Dermis blood vessel endothelial cell (primary cell): ENCODE measurements at regions not wholly inside any gene's neighbourhood (a gene's known extent, or its start where the extent isn't known, plus 50 kb on each side); places are given as distances from the start of the nearest gene placed in this dataset.

Experiments
- DNase-seq: peaks from one replicate; pipeline ENCODE4 v3.0.0; 2010

GRCh38 chr15:59953392-59953883 is 50.7 kb upstream of the FOXB1 start:
- no peak for DNase-seq

GRCh38 chr15:59952960-59953359 is 51.2 kb upstream of the FOXB1 start:
- no peak for DNase-seq

- DNase-seq = no peak
Observed at GRCh38 chr15:59950603-59951388, 53.3 kb upstream of the FOXB1 start.

GRCh38 chr15:59948924-59949613 is 55.0 kb upstream of the FOXB1 start:
- DNase-seq = no peak

- no peak for DNase-seq
Observed at GRCh38 chr15:59946084-59946483, 58.0 kb upstream of the FOXB1 start.

GRCh38 chr15:59945036-59945435 is 59.1 kb upstream of the FOXB1 start:
- DNase-seq = no peak

- DNase-seq = no peak
Observed at GRCh38 chr15:59941612-59942011, 62.5 kb upstream of the FOXB1 start.

GRCh38 chr15:59940928-59941327 is 63.2 kb upstream of the FOXB1 start:
- DNase-seq = no peak

- DNase-seq = no peak
Observed at GRCh38 chr15:59940456-59940855, 63.7 kb upstream of the FOXB1 start.

GRCh38 chr15:59936741-59937140 is 67.4 kb upstream of the FOXB1 start:
- DNase-seq = no peak

- DNase-seq = no peak
Observed at GRCh38 chr15:59933607-59934006, 70.5 kb upstream of the FOXB1 start.

- no peak for DNase-seq
Observed at GRCh38 chr15:59931646-59932261, 72.4 kb upstream of the FOXB1 start.

- no peak for DNase-seq
Observed at GRCh38 chr15:59924812-59925522, 79.1 kb upstream of the FOXB1 start.

GRCh38 chr15:59924096-59924495 is 80.0 kb upstream of the FOXB1 start:
- no peak for DNase-seq

GRCh38 chr15:59923508-59923907 is 80.6 kb upstream of the FOXB1 start:
- DNase-seq = no peak

GRCh38 chr15:59918994-59919951 is 84.8 kb upstream of the FOXB1 start:
- peak; percentile 19 for DNase-seq

GRCh38 chr15:59917504-59918157 is 86.5 kb upstream of the FOXB1 start:
- peak; percentile 67 for DNase-seq

- no peak for DNase-seq
Observed at GRCh38 chr15:59906046-59906445, 98.1 kb upstream of the FOXB1 start.

GRCh38 chr15:59905176-59905575 is 98.9 kb upstream of the FOXB1 start:
- DNase-seq = no peak

- DNase-seq = no peak
Observed at GRCh38 chr15:59904450-59905135, 99.5 kb upstream of the FOXB1 start.

- no peak for DNase-seq
Observed at GRCh38 chr15:59896663-59897074, 107.4 kb upstream of the FOXB1 start.
